CD4-positive, alpha-beta T cell treated with Interleukin-12 subunit alpha and Interleukin-12 subunit beta, for 1 hour (primary cell): ENCODE measurements at regions not wholly inside any gene's neighbourhood (a gene's known extent, or its start where the extent isn't known, plus 50 kb on each side); places are given as distances from the start of the nearest gene placed in this dataset.

Source experiments
- DNase-seq: peaks from one replicate; pipeline ENCODE4 v3.0.0-alpha.2; 2020

DNA sequence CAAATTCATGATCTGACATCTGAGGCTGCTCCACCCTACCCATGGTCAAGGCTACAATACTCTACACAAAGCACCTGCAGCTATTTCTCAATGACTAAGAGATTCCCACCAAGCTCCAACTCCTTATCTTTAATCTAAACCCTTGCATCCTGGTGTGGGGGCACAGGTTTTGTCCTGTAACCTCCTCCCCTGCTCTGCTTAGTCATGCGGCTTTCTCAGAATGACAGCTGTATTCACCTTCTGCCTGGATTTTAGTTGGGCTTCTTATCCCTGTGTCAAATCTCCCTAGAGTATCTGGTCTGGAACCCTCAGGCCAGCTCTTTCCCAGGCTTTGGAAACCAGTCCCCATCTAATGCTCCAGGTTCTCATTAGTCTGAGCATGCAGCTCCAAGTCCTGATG is 159.0 kb downstream of the BARHL2 start:
- DNase-seq, result no peak

DNA sequence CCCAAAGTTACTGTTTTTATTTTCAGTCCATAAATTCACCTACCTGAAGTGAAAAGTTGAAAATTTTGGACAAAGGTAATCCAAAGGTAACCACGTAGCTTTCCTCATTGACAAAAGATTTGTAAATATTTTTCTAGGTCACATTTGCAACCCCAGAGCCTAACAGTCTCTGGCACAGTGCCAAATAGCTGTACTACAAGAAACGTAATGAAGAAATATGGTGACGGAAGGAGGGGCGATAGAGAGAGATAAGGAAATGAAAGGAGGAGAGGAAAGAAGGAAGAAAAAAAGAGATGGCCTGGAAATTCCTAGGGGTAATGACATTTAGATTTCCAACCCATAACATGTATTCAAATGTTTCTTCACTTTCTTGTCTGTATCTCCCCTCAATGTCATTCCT is 159.4 kb downstream of the BARHL2 start:
- DNase-seq, result no peak

DNA sequence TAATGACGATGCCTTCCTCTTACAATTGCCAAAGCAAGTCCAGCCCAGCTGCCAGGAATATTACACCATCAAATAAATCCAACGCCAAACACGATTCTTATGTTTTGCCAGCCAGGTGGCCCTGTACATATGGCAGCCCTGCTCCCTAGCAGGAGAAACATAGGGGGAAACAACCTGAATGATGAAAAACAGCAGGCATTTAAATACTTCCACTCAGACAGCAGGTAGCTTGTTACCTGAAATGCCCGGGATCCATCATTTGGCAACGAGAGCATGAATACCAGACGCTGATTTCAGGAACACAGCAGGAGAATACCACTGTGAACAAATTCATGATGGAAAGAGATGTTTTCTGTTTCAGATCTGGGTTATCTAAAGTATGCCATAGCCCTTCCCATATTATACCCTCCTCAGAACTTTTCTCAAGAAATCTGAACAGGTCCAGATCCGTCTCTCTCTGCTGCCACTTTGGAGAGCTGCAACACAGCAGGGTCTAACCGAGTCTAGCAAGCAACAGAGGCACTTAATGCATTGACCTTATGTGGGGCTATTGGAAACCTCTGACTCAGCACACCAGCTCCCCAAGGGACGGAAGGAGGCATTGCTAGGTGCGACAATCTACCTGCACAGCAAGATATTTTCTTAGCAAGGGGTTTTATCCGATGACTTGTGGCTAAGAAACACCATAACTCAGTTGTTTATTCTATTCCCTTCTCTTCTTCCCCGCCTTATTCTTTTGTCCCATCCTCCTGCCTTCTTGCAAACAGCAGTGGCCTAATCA is 166.3 kb downstream of the BARHL2 start:
- DNase-seq, result no peak

DNA sequence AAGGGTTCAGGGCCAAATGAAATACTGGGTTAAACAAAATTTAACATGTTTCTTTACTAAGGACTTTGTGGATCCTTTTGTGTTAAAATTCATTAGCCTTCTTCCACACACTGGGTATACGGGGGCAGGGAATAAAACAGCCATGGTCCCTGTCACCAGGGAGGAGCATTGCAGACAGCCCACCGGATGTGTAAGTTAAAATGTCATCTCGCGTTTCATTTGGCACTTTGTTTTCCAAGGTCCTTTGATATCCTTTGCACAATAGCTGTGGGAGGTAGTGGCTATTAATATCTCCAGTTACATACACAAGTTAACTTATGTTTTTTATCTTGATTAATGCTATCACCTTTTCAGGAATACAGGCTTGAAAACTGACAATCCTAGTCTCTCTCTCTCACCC is 172.7 kb downstream of the BARHL2 start:
- DNase-seq, result no peak

DNA sequence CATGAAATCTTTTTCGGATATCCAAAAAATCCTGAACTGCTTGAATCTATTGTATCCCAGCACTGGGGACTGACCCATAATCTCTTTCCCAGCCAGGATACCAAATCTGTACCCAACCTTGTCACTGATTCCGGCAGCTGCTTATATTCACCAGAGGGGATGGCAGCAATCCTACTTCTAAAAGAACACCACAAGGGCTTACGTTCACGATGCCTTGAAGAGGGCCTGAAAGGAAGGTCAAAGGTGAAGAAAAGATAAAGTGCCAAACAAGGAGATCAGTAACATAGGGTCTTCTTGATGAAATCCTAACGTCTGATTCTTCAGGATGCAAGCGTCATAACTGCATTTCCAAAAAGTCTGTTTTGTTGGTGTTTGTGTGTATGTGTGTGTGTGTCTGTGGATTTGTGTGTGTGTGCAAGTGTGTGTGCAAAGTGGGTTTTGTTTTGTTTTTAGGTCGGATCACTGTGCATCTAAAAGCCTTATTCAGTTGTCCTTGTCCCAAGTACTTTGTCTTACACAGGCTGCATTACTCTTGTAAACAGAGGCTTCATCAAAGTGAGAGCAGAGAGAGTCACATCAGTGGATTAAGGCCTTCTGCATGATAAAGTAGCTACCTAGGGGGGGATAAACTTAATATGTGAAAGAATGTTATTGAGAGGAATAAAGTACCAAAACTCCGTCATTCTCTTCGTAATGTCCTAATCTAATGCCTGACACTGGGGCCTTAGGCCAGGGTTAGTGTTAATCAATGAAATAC is 179.3 kb downstream of the BARHL2 start:
- no peak for DNase-seq

DNA sequence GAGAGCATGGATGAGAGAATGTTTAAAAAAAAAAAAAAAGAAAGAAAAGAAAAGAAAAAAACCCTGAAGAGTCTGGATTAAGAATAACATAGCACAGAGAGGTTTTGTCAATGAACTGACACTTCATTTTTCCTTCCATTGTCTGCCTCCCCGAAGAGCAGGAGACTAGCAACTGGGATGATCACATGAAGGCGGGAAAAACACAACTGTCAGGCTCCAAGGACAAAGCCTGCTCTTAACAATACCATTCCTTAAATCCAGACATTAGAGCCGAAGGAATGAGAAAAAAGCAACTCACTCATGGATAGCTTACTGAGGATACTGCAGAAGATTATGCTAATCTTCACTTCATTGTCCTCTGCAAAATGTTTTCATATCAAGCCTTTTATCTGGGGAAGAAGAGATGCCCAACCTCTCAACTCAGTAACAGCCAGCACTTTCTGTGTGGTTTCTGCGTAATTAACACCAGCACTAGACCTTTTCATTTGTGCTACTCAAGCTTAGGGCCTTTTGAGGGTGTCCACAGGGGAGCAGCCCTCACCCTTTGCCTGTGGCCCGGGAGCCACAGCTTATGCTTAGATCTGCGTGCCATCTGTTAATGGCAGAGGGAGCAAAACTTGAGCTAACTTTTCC is 182.3 kb downstream of the BARHL2 start:
- no peak for DNase-seq

DNA sequence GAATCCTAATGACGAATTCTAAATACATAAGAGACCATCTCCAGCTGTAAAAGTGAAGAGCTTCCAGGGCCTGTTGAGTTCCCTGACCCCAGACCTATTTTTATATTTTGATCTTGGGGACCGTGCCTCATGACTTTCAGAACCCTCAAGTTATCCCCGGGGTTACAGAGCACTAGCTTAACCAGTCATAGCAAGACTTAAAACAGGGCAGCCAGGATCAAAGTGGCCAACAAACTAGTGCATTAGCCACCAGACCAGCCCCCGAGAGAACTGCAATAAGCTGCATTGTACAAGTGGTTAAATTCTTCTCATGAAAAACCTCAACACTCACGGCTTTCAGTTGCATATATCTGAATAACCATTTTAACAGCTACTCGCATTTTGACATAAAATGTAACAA is 183.0 kb downstream of the BARHL2 start:
- no peak for DNase-seq

DNA sequence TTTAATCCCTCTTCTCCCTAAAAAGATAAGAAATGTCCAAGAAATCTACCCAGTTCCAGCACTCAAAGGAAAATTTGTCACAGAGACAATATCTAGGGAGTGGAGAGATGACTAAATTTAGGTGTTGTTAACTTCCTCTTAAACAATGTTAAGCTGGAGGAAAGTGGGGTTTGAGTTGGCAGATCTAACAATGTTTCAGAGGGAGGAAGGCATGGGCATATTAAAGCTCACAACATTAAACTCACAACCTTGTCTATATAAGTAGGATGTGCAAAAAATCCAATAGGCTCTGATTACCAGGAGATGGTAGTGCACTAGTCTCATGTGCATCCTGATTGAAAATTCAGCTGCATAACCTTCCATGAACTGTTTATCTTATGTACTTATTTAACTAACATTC is 190.1 kb downstream of the BARHL2 start:
- no peak for DNase-seq

DNA sequence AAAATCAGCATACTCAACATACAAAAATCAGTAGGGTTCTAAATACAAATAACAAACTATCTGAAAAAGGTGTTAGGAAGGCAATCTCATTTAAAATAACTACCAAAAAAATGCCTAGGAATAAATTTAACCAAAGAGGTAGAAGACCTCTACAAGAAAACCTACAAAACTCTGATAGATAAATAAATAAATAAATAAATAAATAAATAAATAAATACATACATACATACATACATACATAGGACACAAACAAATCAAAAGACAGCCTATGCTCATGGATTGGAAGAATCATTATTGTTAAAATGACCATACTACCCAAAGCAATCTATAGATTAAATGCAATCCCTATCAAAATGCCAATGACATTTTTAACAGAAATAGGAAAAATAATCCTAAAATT is 194.7 kb downstream of the BARHL2 start:
- DNase-seq, result no peak

DNA sequence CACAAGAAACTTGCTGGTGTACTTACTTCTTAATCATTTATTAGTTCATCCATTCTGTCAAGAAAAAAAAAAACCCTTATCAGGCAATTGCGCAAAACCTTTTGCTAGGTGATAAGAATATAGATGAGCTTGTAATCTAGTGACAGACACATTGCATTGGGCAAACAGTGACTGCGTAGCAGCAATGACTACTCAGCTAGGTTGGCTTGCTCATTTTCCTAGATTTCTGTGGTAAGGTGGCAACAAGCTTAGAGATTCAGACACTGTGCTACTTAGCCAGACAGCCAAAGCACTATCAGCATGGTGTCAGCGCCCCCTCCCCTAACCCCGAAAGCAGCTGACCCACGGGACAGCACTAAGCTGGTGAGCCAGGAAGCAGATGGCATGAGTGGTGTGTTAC is 203.1 kb downstream of the BARHL2 start:
- no peak for DNase-seq

DNA sequence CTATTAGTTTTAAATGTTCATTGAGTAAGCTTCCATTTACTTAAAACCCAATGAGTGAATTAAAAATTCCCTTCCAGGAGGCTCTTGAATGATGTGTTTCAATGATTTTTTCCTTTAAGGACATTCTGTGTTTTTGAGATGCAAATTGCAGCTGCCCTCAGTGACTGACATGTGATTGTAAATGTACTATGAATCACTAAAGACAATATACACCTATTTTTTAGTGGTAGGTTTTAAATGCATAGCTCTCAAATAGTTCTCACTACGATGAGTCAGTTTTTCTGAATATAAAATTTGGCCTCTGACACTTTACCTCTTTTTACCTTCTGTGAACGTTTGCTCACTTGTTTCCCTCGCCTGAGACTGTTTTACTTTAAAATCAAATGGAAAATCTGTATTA is 204.7 kb downstream of the BARHL2 start:
- no peak for DNase-seq

DNA sequence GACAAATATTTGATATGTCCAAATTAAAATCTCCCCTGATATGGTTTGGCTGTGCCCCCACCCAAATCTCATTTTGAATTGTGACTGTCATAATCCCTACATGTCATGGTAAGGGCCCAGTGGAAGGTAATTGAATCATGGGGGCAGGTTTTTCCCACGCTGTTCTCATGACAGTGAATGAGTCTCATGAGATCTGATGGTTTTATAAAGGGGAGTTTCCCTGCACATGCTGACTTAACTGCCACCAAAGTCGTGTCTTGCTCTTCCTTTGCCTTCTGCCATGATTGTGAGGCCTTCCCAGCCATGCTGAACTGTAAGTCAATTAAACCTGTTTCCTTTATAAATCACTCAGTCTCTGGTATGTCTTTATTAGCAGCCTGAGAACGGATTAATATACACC is 207.0 kb downstream of the BARHL2 start:
- DNase-seq, result no peak

DNA sequence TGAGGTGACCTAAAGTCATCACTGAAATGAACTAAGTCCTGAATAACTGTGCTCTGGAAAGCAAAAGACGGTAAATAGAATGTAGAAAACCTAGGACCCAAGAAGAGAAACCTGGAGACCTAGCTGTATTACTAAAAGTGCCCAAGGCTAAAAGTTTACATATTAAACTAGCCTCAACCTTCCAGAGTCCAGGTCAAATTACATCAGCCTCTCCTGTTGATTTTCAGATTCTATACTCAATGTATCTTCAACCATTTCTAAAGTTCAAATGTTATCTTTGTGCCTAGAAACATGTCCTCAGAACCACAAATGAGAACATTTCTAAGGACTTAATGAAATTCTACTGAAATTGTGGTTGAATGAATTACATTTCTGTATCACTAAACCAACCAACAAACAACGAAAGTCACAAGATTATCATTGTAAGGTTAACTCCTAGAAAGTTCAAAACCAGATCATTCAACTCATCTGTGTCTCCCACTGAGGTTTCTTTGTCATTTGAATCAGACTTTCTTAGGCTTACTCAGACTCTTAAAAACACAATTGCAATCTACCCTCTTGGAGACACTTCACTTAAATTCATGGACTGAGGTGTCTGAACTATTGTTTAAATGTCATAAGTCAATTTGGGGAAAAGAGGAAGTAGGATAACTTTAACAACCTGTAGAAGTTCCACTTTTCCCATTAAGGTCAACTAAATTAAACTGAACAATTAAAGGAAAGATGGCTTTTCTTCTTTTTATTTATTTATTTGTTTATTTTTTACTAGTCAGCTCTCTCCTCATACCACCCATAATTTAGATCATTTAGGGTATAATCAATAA is 207.7 kb downstream of the BARHL2 start:
- DNase-seq, result no peak

DNA sequence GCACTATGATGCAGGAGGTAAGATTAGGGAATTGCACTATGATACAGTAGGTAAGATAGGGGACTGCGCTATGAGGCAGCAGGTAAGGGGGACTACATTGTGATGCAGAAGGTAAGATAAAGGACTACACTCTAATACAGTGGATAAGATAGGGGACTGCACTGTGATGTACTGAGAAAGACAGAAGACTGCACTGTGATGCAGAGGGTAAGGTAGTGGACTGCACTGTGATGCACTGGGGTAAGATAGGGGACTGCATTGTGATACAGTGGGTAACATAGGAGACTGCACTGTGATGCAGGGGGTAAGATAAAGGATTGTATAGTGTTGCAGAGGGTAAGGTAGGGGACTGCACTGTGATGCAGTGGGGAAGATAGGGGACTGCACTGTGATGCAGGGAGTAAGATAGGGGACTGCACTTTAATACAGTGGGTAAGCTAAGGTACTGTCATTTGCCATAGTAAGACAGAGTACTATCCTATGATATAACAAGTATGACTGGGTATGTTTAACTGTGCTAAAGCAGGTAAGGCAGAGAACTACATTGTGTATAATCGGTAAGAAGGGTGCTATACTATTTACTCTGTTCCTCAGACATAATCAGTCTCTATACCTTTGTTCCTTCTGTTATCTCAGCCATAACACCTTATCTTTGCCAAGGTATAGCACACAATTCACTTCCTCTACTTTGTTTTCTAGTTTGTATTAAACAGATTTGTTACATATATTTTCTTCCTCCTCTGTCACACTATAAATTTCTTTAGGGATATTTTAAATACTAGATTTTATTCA is 208.5 kb downstream of the BARHL2 start:
- DNase-seq, result no peak

DNA sequence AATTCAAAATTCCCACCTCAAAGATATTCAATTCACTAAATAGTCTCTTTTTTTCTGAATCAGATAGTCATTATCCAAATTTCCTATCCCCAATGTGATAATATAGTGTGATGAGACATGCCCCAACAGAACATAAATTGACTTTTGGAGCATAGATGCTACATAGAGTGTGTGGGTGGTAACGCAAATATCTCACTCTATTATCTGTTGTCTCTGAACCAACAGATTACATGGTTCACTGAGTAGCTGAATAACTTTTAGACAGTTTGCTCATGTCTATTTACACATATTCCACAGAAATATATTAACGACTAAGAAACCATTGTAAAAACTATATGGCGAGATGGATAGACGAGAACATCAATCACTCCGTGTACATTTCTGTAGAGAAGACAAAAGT is 209.9 kb downstream of the BARHL2 start:
- no peak for DNase-seq

DNA sequence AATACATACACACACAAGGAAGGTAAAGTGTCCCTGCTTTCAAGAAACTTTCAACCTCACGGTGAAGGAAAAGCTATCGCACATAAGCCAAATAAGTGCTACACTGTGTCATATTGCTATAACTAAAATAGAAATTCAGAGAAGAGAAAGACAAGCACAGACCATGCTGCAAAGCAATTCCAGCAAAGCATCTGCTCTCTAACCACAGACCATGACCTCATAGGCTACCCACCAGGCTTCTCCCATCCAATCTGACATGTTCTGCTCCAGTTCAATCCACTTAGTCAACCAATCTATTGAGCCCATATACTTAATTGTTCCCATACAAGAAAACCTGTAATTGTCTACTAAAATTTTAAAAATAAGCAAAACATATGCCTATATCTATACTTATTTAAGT is 211.3 kb downstream of the BARHL2 start:
- DNase-seq, result no peak

DNA sequence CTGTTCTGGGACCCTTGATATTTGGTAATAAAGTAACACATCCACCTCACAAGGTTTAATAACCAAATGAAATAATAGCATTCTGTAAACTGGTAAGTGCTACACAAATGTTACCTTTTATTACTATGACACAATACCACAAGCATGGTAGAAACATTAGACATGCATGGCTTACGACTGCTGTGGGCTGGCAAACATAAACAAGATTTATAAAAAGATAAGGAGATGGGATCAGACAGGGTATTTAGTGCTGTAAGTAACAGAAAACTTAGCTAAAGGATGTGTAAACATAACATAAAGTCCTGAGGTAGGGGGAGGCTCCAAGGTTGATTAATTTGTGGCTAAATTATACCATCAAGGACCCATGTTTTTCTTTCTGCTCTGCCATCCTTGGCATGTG is 212.6 kb downstream of the BARHL2 start:
- no peak for DNase-seq

DNA sequence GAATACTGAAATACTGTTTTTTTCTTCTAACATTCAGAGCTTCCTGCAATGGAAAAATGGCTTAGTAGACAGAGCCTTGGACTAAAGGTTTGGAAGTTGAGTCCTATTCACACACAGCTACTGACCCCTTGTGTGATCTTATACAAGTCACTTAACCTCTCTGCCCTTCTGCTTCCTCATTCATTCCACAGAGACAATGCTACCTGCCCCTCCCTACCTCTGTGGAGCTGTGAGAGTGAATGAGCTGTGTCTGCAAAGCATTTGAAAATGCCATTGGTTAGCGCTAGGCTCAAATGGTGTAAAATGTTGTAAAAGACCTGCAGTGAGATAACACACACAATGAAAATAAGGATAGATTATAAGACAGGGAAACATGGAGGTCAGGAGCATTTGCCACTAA is 214.4 kb downstream of the BARHL2 start:
- no peak for DNase-seq

DNA sequence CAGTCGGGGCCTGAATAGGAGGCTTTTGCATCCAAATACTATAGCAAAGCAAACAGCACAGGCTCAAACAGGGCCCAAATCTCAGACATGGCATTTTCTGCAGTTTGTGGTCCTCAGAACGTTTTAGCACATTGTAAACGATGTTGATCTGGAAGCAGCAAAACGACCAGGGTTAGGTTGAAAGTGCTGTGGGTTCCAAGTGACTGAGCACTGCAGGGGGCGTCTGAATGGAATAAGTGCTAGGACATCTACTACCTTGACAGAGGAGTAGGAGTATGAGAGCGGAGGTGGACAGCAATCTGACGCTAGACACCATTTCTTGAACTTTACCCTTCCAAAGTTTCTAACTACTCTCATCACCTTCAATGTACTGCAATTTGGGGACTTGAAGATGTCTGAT is 214.9 kb downstream of the BARHL2 start:
- no peak for DNase-seq

DNA sequence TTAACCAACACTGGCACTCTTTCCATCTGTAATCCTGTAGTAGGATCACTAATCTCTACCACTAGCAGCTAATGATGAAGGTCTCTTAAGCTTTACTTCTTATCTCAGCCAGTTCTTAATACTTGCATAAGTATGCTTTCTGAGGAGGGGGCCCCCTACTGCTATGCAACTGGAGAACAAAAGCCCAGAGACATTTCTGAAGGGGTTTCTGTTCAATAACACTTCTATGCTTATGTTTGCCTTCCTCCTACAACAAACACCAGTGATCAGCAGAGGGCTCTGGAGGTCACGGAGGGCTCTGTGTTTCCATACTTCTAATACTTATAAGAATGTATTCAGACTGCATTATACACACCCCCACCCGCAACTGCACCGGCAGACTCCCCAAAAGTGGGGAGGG is 215.8 kb downstream of the BARHL2 start:
- no peak for DNase-seq

DNA sequence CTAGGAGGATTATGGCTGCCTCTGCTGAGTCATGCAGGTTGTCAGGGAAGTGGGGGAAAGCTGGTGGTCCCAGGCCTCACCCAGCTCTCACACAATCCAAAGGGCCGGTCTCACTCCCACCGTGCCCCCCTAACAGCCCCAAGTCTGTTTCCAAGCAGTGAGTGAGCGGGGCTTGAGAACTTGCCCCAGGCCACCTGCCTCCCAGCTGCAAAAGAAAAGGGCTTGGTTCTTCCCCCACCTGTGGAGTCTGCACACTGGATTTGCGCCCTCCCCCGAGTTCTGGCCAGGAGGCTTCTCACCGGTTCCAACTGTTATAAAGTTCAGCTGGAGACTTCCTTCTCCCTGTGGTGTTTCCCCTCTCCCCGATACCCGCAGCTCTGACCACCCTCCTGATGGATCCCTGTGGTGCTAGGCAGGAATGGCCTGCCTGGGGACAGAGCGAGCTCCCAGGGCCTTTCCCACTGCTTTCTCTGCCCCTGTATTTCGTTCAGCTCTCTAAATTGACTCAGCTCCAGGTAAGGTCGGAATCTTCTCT is 222.3 kb downstream of the BARHL2 start:
- DNase-seq, result no peak

DNA sequence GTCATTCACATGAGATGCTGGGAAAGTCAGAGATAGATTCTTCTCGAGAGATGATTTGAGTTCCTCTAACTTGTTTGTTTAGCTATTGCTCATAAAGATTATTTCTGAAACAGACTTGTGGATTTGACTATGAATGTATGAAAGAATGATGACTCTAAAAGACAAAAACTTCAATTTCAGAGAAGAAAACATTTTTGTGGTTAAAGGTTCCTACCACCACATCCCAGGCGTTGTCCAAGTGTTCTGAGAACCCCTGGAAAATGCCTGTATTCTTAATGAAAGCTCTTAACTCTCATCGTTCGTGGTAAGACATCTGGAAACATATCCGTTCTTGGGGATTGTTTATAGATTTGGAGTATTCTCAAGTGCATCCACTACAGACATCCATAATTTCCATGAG is 228.7 kb downstream of the BARHL2 start:
- DNase-seq, result no peak
